ENCODE measurements at regions not wholly inside any gene's neighbourhood (a gene's known extent, or its start where the extent isn't known, plus 50 kb on each side); places are given as distances from the start of the nearest gene placed in this dataset.
A peak's percentile ranks its signal among the peaks of the same experiment; 100 is the strongest.
"Not testable (repeated sequence)": the region's sequence is repeated elsewhere in the genome, so short reads cannot be mapped to it uniquely, and the experiment has no call there.

- no peak for DNase-seq (ENCODE audit: low read depth)
Observed at GRCh38 chr4:23412701-23413100, 477.1 kb downstream of the PPARGC1A start.

- DNase-seq (ENCODE audit: low read depth), result not testable (repeated sequence)
Observed at GRCh38 chr4:23408913-23409312, 480.9 kb downstream of the PPARGC1A start.

GRCh38 chr4:23401572-23401971, 488.3 kb downstream of the PPARGC1A start:
- DNase-seq (ENCODE audit: low read depth), result peak; percentile 77

GRCh38 chr4:23392860-23393458, 496.9 kb downstream of the PPARGC1A start:
- no peak for DNase-seq (ENCODE audit: low read depth)

GRCh38 chr4:23390246-23390645, 499.6 kb downstream of the PPARGC1A start:
- no peak for DNase-seq (ENCODE audit: low read depth)

- no peak for DNase-seq (ENCODE audit: low read depth)
Observed at GRCh38 chr4:23388699-23389395, 501.0 kb downstream of the PPARGC1A start.

GRCh38 chr4:23388255-23388654, 501.6 kb downstream of the PPARGC1A start:
- DNase-seq (ENCODE audit: low read depth), result no peak

- peak; percentile 66 for DNase-seq (ENCODE audit: low read depth)
Observed at GRCh38 chr4:23384741-23385140, 505.1 kb downstream of the PPARGC1A start.

- peak; percentile 34 for DNase-seq (ENCODE audit: low read depth)
Observed at GRCh38 chr4:23382879-23383278, 507.0 kb downstream of the PPARGC1A start.

GRCh38 chr4:23374259-23374658, 515.6 kb downstream of the PPARGC1A start:
- DNase-seq (ENCODE audit: low read depth), result no peak

GRCh38 chr4:23373261-23373660, 516.6 kb downstream of the PPARGC1A start:
- peak; percentile 93 for DNase-seq (ENCODE audit: low read depth)

GRCh38 chr4:23371533-23371932, 518.3 kb downstream of the PPARGC1A start:
- no peak for DNase-seq (ENCODE audit: low read depth)

- DNase-seq (ENCODE audit: low read depth), result peak; percentile 43
Observed at GRCh38 chr4:23369331-23369730, 520.5 kb downstream of the PPARGC1A start.

GRCh38 chr4:23368081-23368697, 521.7 kb downstream of the PPARGC1A start:
- peak; percentile 15 for DNase-seq (ENCODE audit: low read depth)

- DNase-seq (ENCODE audit: low read depth), result no peak
Observed at GRCh38 chr4:23366557-23366906, 523.3 kb downstream of the PPARGC1A start.

- no peak for DNase-seq (ENCODE audit: low read depth)
Observed at GRCh38 chr4:23365871-23366556, 523.8 kb downstream of the PPARGC1A start.

- no peak for DNase-seq (ENCODE audit: low read depth)
Observed at GRCh38 chr4:23365086-23365485, 524.8 kb downstream of the PPARGC1A start.

- no peak for DNase-seq (ENCODE audit: low read depth)
Observed at GRCh38 chr4:23364167-23364566, 525.7 kb downstream of the PPARGC1A start.

- no peak for DNase-seq (ENCODE audit: low read depth)
Observed at GRCh38 chr4:23361453-23361852, 528.4 kb downstream of the PPARGC1A start.

GRCh38 chr4:23360718-23361117, 529.1 kb downstream of the PPARGC1A start:
- no peak for DNase-seq (ENCODE audit: low read depth)

- no peak for DNase-seq (ENCODE audit: low read depth)
Observed at GRCh38 chr4:23355258-23355657, 534.6 kb downstream of the PPARGC1A start.

- DNase-seq (ENCODE audit: low read depth), result no peak
Observed at GRCh38 chr4:23353200-23353599, 536.6 kb downstream of the PPARGC1A start.

Data from HT1080 (cell line).